HCT116 (cell line): ENCODE measurements at regions not wholly inside any gene's neighbourhood (a gene's known extent, or its start where the extent isn't known, plus 50 kb on each side); places are given as distances from the start of the nearest gene placed in this dataset.

Experiments
- CTCF ChIP-seq, 3 experiments: fragments of 200-600 bp in 1 of 3; sonication (generic) in 1 of 3; IDR thresholded peaks in 2 of 3; conservative IDR thresholded peaks in 1 of 3; 2 replicates each; pipeline ENCODE4 v1.5.1; 2012 to 2017; ENCODE audit warnings: low read depth in 2 of 3, low read length in 2 of 3, antibody characterized with exemption in 1 of 3, borderline replicate concordance in 1 of 3, control low read depth in 1 of 3, mild to moderate bottlenecking in 1 of 3, mixed read lengths in 1 of 3, mixed run types in 1 of 3, moderate library complexity in 1 of 3; ENCODE audit not compliant: insufficient read depth in 1 of 3
- ELF1 ChIP-seq: IDR thresholded peaks from 2 replicates; pipeline ENCODE4 v1.6.1; 2012; ENCODE audit warnings: low read depth, borderline replicate concordance
- EZH2 ChIP-seq: fragments of 200-600 bp; sonication (generic); IDR thresholded peaks from 2 replicates; pipeline ENCODE4 v1.6.1; 2017; ENCODE audit warnings: antibody characterized with exemption, mixed run types
- FOSL1 ChIP-seq: IDR thresholded peaks from 2 replicates; pipeline ENCODE4 v1.6.1; 2012; ENCODE audit warnings: low read depth
- POLR2A ChIP-seq: IDR thresholded peaks from 2 replicates; pipeline ENCODE4 v1.7.0; 2011; ENCODE audit warnings: borderline replicate concordance; ENCODE audit not compliant: insufficient read depth, insufficient read length; ENCODE audit errors: extremely low read depth
- POLR2AphosphoS5 ChIP-seq: IDR thresholded peaks from 2 replicates; pipeline ENCODE4 v1.6.1; 2011; ENCODE audit warnings: mild to moderate bottlenecking, low read depth, low read length, moderate library complexity
- SIN3A ChIP-seq: IDR thresholded peaks from 2 replicates; pipeline ENCODE4 v1.6.1; 2012; ENCODE audit warnings: low read depth
- SP1 ChIP-seq: IDR thresholded peaks from 2 replicates; pipeline ENCODE4 v1.6.1; 2012; ENCODE audit warnings: low read depth
- SRF ChIP-seq: IDR thresholded peaks from 2 replicates; pipeline ENCODE4 v1.6.1; 2012; ENCODE audit warnings: low read depth
- TCF7L2 ChIP-seq: IDR thresholded peaks from 2 replicates; pipeline ENCODE4 v1.7.0; 2011; ENCODE audit warnings: borderline replicate concordance, inconsistent platforms; ENCODE audit not compliant: insufficient read depth, insufficient read length; ENCODE audit errors: extremely low read depth
- TF ChIP-seq, protein P1 (sequence below): IDR thresholded peaks from 2 replicates; pipeline ENCODE4 v1.6.1; 2012

- TF ChIP-seq TCF7L2 (no peak), POLR2A (no peak), FOSL1 (no peak), SIN3A (no peak), CTCF (IDR thresholded peaks at IDR 0.05 in 2 of 3, conservative IDR thresholded peaks at IDR 0.05 in 1 of 3; ENCODE audit: borderline replicate concordance in 1 of 3, insufficient read depth in 1 of 3, low read depth in 2 of 3, low read length in 2 of 3) (no peak), POLR2AphosphoS5 (no peak), SP1 (no peak), EZH2 (no peak), ELF1 (no peak), SRF (no peak)
- TF ChIP-seq, protein P1, sequence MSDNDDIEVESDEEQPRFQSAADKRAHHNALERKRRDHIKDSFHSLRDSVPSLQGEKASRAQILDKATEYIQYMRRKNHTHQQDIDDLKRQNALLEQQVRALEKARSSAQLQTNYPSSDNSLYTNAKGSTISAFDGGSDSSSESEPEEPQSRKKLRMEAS = no peak
Measured at GRCh38 chr16:59289151-59289550, 555.0 kb upstream of the GOT2 start.
